Panc1 (cell line): ENCODE measurements at regions not wholly inside any gene's neighbourhood (a gene's known extent, or its start where the extent isn't known, plus 50 kb on each side); places are given as distances from the start of the nearest gene placed in this dataset.
A peak's percentile ranks its signal among the peaks of the same experiment; 100 is the strongest.

Experiments used
- ATAC-seq: fragments of 200-7000 bp; cut with Tn5 transposase; 2 replicates; pipeline ENCODE4 v1.9.1; 2020; ENCODE audit warnings: mild to moderate bottlenecking, moderate library complexity
- BruUV-seq: library from RNA; stranded (reverse); fragments of 400-500 nt; replicated peaks from 2 replicates; lab custom pipeline; 2021; lab: Mats Ljungman, UMichigan
- CTCF ChIA-PET: fragments of 300-600 bp; sonication (Branson Sonifier 250); formaldehyde crosslinking; loops from one replicate; lab custom pipeline; 2022; ENCODE audit warnings: antibody characterized with exemption; lab: Charles Lee
- POLR2A ChIA-PET: fragments of 300-600 bp; sonication (Branson Sonifier 250); formaldehyde crosslinking; loops from one replicate; lab custom pipeline; 2022; ENCODE audit warnings: antibody characterized with exemption; lab: Charles Lee
- DNase-seq: peaks from one replicate; pipeline ENCODE4 v3.0.0-alpha.2; 2010; ENCODE audit warnings: low read depth, low spot score
- H3K27ac ChIP-seq: 2 replicates; pipeline ENCODE4 v1.5.1; 2011; ENCODE audit warnings: mild to moderate bottlenecking, low read length, inconsistent platforms
- H3K27me3 ChIP-seq: fragments of 200-500 bp; sonication (Bioruptor generic); 2 replicates; pipeline ENCODE4 v1.6.0; 2014; ENCODE audit warnings: low read length, inconsistent platforms; ENCODE audit not compliant: control insufficient read depth, insufficient read depth
- H3K36me3 ChIP-seq: fragments of 200-500 bp; sonication (Bioruptor generic); 2 replicates; pipeline ENCODE4 v1.5.1; 2014; ENCODE audit warnings: inconsistent platforms, mild to moderate bottlenecking, low read length, moderate library complexity; ENCODE audit not compliant: control insufficient read depth, insufficient read depth
- H3K4me1 ChIP-seq: 2 replicates; pipeline ENCODE4 v1.5.1; 2011; ENCODE audit warnings: inconsistent platforms, mild to moderate bottlenecking, low read length, moderate library complexity; ENCODE audit not compliant: control insufficient read depth, insufficient read depth
- H3K4me3 ChIP-seq, 2 experiments: 2 replicates each; pipeline ENCODE4 v1.5.1; 2011 to 2012; ENCODE audit warnings: low read depth in 2 of 2, low read length in 2 of 2, mild to moderate bottlenecking in 2 of 2, inconsistent platforms in 1 of 2, moderate library complexity in 1 of 2
- H3K9me3 ChIP-seq: fragments of 200-500 bp; sonication (Bioruptor generic); 2 replicates; pipeline ENCODE4 v1.5.1; 2014; ENCODE audit warnings: low read depth, mild to moderate bottlenecking, inconsistent platforms, low read length, moderate library complexity; ENCODE audit not compliant: control insufficient read depth, insufficient read depth
- CTCF ChIP-seq: fragments of 450-650 bp; IDR thresholded peaks from 2 replicates; pipeline ENCODE4 v1.5.1; 2017; ENCODE audit warnings: mild to moderate bottlenecking
- POLR2AphosphoS5 ChIP-seq: IDR thresholded peaks from 2 replicates; pipeline ENCODE4 v1.6.1; 2012; ENCODE audit warnings: mild to moderate bottlenecking, low read depth, low read length, moderate library complexity
- REST ChIP-seq, 2 experiments: IDR thresholded peaks; 2 replicates each; pipeline ENCODE4 v1.6.1; 2011 to 2012; ENCODE audit warnings: low read depth in 2 of 2, control low read depth in 1 of 2, low read length in 1 of 2, mild to moderate bottlenecking in 1 of 2, moderate library complexity in 1 of 2; ENCODE audit not compliant: insufficient read depth in 1 of 2
- SIN3A ChIP-seq: IDR thresholded peaks from 2 replicates; pipeline ENCODE4 v1.6.1; 2012; ENCODE audit warnings: low read depth, mild to moderate bottlenecking, low read length, moderate library complexity, borderline replicate concordance; ENCODE audit not compliant: insufficient read depth
- TCF7L2 ChIP-seq: IDR thresholded peaks from 2 replicates; pipeline ENCODE4 v1.6.1; 2011; ENCODE audit warnings: mild to moderate bottlenecking, low read depth, low read length, inconsistent platforms
- in situ Hi-C: cut with HindIII; loops from 2 replicates; pipeline ENCODE4 v1.10.0; 2016; ENCODE audit warnings: low sequenced_read_pairs, low pct_unique_long_range_greater_than_20kb
- intact Hi-C: fragments of 100-400 bp; cut with micrococcal nuclease; formaldehyde crosslinking; loops from one replicate; pipeline ENCODE4 v1.10.0; 2022; ENCODE audit not compliant: unreplicated experiment

- no peak for TF ChIP-seq CTCF
- no peak for TF ChIP-seq TCF7L2
- TF ChIP-seq POLR2AphosphoS5: no peak
- no peak for TF ChIP-seq REST (IDR thresholded peaks at IDR 0.05; ENCODE audit: insufficient read depth in 1 of 2, low read depth in 2 of 2, low read length in 1 of 2)
- TF ChIP-seq SIN3A: no peak
- Histone ChIP-seq H3K9me3 (no peaks in the 10 kb centered on the region), H3K27ac (no peak overlapping the region), H3K36me3 (no peaks in the 10 kb centered on the region; the same call in 1 of the 2 replicates), H3K27me3 (peaks cover 4% of the 10 kb centered on the region; the same call in 1 of the 2 replicates), H3K4me1 (no peaks in the 10 kb centered on the region), H3K4me3 (no peak overlapping the region)
- in situ Hi-C loops (no loop called here), intact Hi-C loops (no loop called here)
- DNase-seq (no peak), ATAC-seq (no peak)
- BruUV-seq: no TSS peak
- POLR2A ChIA-PET: interaction anchor here (0.7 kb wide), 1 partner anchor 897 kb away, joined by 3 read pairs; no protein-coding TSS in a partner anchor
- CTCF ChIA-PET: no interaction called here
Observed at GRCh38 chr6:142518126-142518525, 216.3 kb downstream of the ADGRG6 start.

DNA sequence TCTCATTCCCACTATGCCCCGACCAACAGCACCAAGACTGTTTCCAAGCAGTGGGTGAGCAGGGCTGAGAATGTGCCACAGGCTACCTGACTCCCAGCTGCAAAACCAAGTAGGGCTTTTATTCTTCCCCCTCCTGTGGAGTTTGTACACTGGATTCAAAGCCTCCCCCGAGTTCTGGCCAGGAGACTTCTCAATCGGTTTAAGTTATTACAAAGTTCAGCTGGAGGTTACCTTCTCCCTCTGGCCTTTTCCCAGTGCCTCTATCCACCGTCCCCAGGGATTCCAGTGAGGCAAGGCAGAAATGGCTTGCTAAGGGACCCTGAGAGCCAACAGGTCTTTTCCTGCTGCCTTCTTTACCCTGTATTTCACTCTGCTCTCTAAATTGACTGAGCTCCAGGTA lies 217.0 kb downstream of the ADGRG6 start:
- DNase-seq: no peak
- Histone ChIP-seq H3K27ac (no peak overlapping the region), H3K4me3 (no peak overlapping the region), H3K4me1 (no peaks in the 10 kb centered on the region), H3K36me3 (no peaks in the 10 kb centered on the region; the same call in 1 of the 2 replicates), H3K9me3 (no peaks in the 10 kb centered on the region), H3K27me3 (peaks cover 4% of the 10 kb centered on the region; the same call in 1 of the 2 replicates)
- ATAC-seq: peak; percentile 51; the same call in 1 of the 2 replicates
- BruUV-seq: no TSS peak
- intact Hi-C loops: no loop called here
- ChIA-PET POLR2A (no interaction called here), CTCF (no interaction called here)
- in situ Hi-C loops: no loop called here
- TF ChIP-seq TCF7L2: no peak
- no peak for TF ChIP-seq SIN3A
- no peak for TF ChIP-seq POLR2AphosphoS5
- TF ChIP-seq REST (IDR thresholded peaks at IDR 0.05; ENCODE audit: insufficient read depth in 1 of 2, low read depth in 2 of 2, low read length in 1 of 2): no peak
- TF ChIP-seq CTCF: no peak
